Kidney (tissue), 13 donors: ENCODE measurements at regions not wholly inside any gene's neighbourhood (a gene's known extent, or its start where the extent isn't known, plus 50 kb on each side); places are given as distances from the start of the nearest gene placed in this dataset.

ENCODE experiments used
- DNase-seq, 5 donors: peaks; one replicate each; pipeline ENCODE4 v3.0.0-alpha.2; 2013 to 2020
- FAIRE-seq: peaks from 2 replicates; lab custom pipeline; 2012; peaks lifted over from hg19 to GRCh38; lab: Jason Lieb, UNC
- H3K27ac ChIP-seq, 2 donors: one replicate each; pipeline ENCODE4 v1.7.0; 2013; ENCODE audit warnings: low read depth in 2 of 2, low read length in 2 of 2, inconsistent platforms in 1 of 2
- H3K27me3 ChIP-seq: one replicate; pipeline ENCODE4 v1.7.1; 2013; ENCODE audit warnings: low read length, inconsistent platforms; ENCODE audit not compliant: control insufficient read depth, insufficient read depth
- H3K36me3 ChIP-seq, 3 donors: one replicate each; pipeline versions ENCODE4 v1.7.0 to v1.7.1; 2013; ENCODE audit warnings: low read length in 3 of 3, control low read depth in 1 of 3, inconsistent platforms in 1 of 3; ENCODE audit not compliant: insufficient read depth in 3 of 3, control insufficient read depth in 2 of 3
- H3K4me1 ChIP-seq, 3 donors: one replicate each; pipeline versions ENCODE4 v1.7.0 to v1.7.1; 2013; ENCODE audit warnings: low read length in 3 of 3, inconsistent platforms in 1 of 3, low read depth in 1 of 3; ENCODE audit not compliant: control insufficient read depth in 2 of 3, insufficient read depth in 2 of 3
- H3K4me3 ChIP-seq, 3 donors: one replicate each; pipeline versions ENCODE4 v1.7.0 to v1.8.1; 2013; ENCODE audit warnings: low read length in 3 of 3, control low read depth in 1 of 3, inconsistent platforms in 1 of 3
- H3K9ac ChIP-seq, 3 donors: one replicate each; pipeline versions ENCODE4 v1.7.0 to v1.7.1; 2013; ENCODE audit warnings: low read length in 3 of 3, control low read depth in 1 of 3, inconsistent platforms in 1 of 3
- H3K9me3 ChIP-seq, 3 donors: one replicate each; pipeline versions ENCODE4 v1.7.0 to v1.7.1; 2013; ENCODE audit warnings: low read length in 3 of 3, control low read depth in 1 of 3, inconsistent platforms in 1 of 3; ENCODE audit not compliant: control insufficient read depth in 2 of 3, insufficient read depth in 1 of 3
- intact Hi-C: fragments of 100-400 bp; cut with DNase I; formaldehyde crosslinking; loops from one replicate; pipeline ENCODE4 v1.11.1; 2022
- TF ChIP-seq, protein P1 (sequence below): IDR thresholded peaks from 3 replicates; pipeline ENCODE4 v1.5.1; 2012; ENCODE audit warnings: mild to moderate bottlenecking, moderate library complexity, borderline replicate concordance; ENCODE audit not compliant: insufficient read depth; ENCODE audit errors: extremely low read depth
- donor health status: control.
- donor health status: control.
- donor health status: control.
- donor health status: control.
- donor health status: control.
- donor health status: DM: yes; HTN: yes; CAD: no.
- donor health status: Normal renal cell carcinoma (clear cell type).

DNA sequence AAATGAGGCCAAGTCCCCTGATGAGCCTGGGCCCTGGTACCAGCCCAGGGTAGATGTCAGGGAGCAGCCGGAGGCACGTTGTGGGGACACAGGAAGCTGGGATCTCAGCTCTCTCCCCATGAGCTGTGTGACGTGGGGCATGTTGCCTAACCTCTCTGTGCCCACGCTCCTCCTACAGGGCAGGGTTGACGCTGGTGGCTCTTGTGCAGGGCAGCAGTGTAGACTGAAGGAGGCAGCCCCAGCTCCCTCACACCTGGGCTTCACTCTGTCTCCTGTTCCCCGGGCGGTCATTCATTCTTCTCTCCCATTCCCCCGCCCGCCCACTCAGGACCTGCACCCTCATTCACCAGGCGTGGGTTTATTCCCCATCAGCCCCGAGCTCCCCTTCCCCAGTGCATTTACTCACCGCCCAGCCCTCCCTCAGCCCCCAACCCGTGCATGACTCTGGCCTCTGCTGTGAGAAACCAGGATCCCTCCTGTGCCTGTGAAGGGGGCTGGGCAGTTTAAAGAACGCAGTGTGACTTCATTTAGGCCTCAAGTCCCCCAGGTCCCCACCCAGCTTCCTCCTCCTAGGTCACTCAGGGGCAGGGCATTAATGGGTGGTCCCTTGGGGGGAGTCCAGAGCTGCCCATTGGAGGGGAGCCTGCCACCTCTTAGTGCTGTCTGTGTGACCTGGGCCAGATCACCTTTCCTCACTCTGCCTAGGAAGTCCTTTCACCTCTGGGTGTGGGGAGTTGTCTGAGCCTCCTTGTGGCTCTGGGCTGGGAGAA lies 285.7 kb downstream of the PTPRU start:
- TF ChIP-seq, protein P1, sequence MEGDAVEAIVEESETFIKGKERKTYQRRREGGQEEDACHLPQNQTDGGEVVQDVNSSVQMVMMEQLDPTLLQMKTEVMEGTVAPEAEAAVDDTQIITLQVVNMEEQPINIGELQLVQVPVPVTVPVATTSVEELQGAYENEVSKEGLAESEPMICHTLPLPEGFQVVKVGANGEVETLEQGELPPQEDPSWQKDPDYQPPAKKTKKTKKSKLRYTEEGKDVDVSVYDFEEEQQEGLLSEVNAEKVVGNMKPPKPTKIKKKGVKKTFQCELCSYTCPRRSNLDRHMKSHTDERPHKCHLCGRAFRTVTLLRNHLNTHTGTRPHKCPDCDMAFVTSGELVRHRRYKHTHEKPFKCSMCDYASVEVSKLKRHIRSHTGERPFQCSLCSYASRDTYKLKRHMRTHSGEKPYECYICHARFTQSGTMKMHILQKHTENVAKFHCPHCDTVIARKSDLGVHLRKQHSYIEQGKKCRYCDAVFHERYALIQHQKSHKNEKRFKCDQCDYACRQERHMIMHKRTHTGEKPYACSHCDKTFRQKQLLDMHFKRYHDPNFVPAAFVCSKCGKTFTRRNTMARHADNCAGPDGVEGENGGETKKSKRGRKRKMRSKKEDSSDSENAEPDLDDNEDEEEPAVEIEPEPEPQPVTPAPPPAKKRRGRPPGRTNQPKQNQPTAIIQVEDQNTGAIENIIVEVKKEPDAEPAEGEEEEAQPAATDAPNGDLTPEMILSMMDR = no peak
- Histone ChIP-seq H3K9me3 (no peaks in the 10 kb centered on the region), H3K27ac (no peak overlapping the region), H3K27me3 (no peaks in the 10 kb centered on the region), H3K4me1 (no peaks in the 10 kb centered on the region), H3K36me3 (no peaks in the 10 kb centered on the region), H3K9ac (no peak overlapping the region), H3K4me3 (no peak overlapping the region)
- DNase-seq (peak in 2 of 5 donors; percentile 6 to 9), FAIRE-seq (no peak)
- intact Hi-C loops = no loop called here

DNA sequence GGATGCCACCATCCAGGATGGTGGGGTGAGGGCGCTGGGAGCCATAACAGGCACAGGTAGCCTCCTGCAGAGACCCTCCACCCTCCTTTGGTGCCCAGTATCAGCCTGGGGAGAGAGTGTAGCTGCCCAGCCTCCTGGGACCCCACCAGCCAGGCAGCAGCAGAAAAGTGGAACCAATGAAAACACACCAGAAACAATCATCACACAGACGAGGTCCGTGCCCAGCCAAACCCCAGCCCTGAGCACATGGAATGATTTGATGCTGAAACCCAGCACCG lies 285.1 kb downstream of the PTPRU start:
- H3K9ac ChIP-seq = no peak overlapping the region
- TF ChIP-seq, protein P1 = no peak
- H3K27ac ChIP-seq = no peak overlapping the region
- no peaks in the 10 kb centered on the region for H3K9me3 ChIP-seq
- no peaks in the 10 kb centered on the region for H3K36me3 ChIP-seq
- intact Hi-C loops = no loop called here
- FAIRE-seq (no peak), DNase-seq (peak in 1 of 5 donors; percentile 6)
- no peak overlapping the region for H3K4me3 ChIP-seq
- no peaks in the 10 kb centered on the region for H3K4me1 ChIP-seq
- H3K27me3 ChIP-seq = no peaks in the 10 kb centered on the region

DNA sequence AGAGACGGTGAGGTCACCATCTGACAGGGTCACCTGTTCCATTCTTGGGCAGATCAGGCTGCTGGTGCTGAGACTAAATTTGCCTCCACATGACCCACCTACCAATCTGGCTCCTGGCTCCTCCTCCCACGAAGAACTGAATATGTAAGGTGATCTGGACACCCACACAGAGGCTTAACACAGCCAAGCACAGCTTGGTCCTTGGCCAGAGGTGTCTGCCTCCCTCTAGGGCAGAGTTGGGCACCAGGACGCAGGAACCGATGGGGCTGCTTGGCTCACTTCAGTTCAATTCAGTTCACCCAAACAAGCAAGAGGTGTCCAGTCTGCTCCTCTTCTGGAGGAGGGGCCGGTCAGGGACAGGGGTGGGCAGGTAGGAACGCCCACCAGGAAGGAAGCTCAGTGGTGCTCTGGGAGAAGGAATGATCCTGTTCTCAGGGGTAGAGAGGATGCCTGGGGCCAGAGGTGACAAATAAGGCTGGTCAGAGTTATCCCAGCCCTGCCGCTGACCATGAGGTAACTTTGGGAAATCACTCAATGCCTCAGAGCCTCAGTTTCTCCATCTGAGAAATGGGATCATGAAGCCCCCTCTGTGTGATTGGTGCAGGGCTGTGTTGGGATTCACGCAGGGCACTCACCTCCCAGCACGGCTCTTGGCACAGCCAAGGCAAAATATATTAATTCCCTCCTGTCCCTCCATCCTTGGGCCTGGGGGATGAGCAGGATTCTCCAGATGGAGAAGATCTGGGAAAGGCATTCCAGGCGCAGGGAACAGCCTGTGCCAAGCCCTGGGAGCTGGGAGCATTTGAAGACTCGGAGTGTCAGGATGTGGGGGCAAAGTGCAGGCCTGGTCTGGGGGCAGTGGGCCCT lies 284.5 kb downstream of the PTPRU start:
- DNase-seq (peak in 3 of 5 donors; percentile 9 to 19 (median 19)), FAIRE-seq (no peak)
- no peak overlapping the region for H3K27ac ChIP-seq
- no peak overlapping the region for H3K9ac ChIP-seq
- H3K9me3 ChIP-seq = no peaks in the 10 kb centered on the region
- no peaks in the 10 kb centered on the region for H3K36me3 ChIP-seq
- TF ChIP-seq, protein P1 = no peak
- H3K4me1 ChIP-seq = no peaks in the 10 kb centered on the region
- intact Hi-C loops = no loop called here
- H3K27me3 ChIP-seq = no peaks in the 10 kb centered on the region
- H3K4me3 ChIP-seq = no peak overlapping the region
